ENCODE measurements at regions not wholly inside any gene's neighbourhood (a gene's known extent, or its start where the extent isn't known, plus 50 kb on each side); places are given as distances from the start of the nearest gene placed in this dataset.

GRCh38 chr18:39647627-39648534, 2082.3 kb upstream of the CELF4 start:
- Mint-ChIP-seq H3K27ac (no peak overlapping the region), H3K36me3 (no peaks in the 10 kb centered on the region), H3K4me1 (no peaks in the 10 kb centered on the region), H3K4me3 (no peak overlapping the region), H3K9me3 (peaks cover 15 to 21% of the 10 kb centered on the region in 2 donors), H3K27me3 (ENCODE audit: low read depth in 2 of 2) (no peaks in the 10 kb centered on the region)
- no peaks in the 10 kb centered on the region for H3K27me3 ChIP-seq (ENCODE audit: control insufficient read depth, insufficient read depth, low read length)
- DNase-seq (no peak), ATAC-seq (no peak)
- H3K4me1 ChIP-seq (ENCODE audit: control insufficient read depth, insufficient read depth, low read length) = no peaks in the 10 kb centered on the region
- intact Hi-C loops (cut with micrococcal nuclease) = no loop called here
- peaks cover 2% of the 10 kb centered on the region for H3K9me3 ChIP-seq (ENCODE audit: control insufficient read depth, insufficient read depth, low read length)
- no peaks in the 10 kb centered on the region for H3K36me3 ChIP-seq (ENCODE audit: control insufficient read depth, insufficient read depth, low read length)
- no peak for TF ChIP-seq CTCF (IDR thresholded peaks at IDR 0.05)
- no peak overlapping the region for H3K4me3 ChIP-seq (ENCODE audit: low read length)
- no peak overlapping the region for H3K27ac ChIP-seq (ENCODE audit: low read length)
- WGBS (ENCODE audit: insufficient coverage) = 60% methylated on average over 4 of the region's 4 CpGs

GRCh38 chr18:39638224-39638623, 2072.6 kb upstream of the CELF4 start:
- Histone ChIP-seq H3K27me3 (ENCODE audit: control insufficient read depth, insufficient read depth, low read length) (no peaks in the 10 kb centered on the region), H3K4me3 (ENCODE audit: low read length) (no peak overlapping the region), H3K4me1 (ENCODE audit: control insufficient read depth, insufficient read depth, low read length) (no peaks in the 10 kb centered on the region), H3K9me3 (ENCODE audit: control insufficient read depth, insufficient read depth, low read length) (peaks cover 2% of the 10 kb centered on the region), H3K27ac (ENCODE audit: low read length) (no peak overlapping the region), H3K36me3 (ENCODE audit: control insufficient read depth, insufficient read depth, low read length) (no peaks in the 10 kb centered on the region)
- H3K27ac Mint-ChIP-seq = no peak overlapping the region
- no peaks in the 10 kb centered on the region for H3K27me3 Mint-ChIP-seq (ENCODE audit: low read depth in 2 of 2)
- no peak for TF ChIP-seq CTCF (IDR thresholded peaks at IDR 0.05)
- WGBS (ENCODE audit: insufficient coverage) = no CpG with 5 or more reads among the region's 1 CpG
- intact Hi-C loops (cut with micrococcal nuclease) = no loop called here
- DNase-seq (no peak), ATAC-seq (no peak)
- H3K4me1 Mint-ChIP-seq = no peaks in the 10 kb centered on the region
- H3K4me3 Mint-ChIP-seq = no peak overlapping the region
- peaks cover 6 to 10% of the 10 kb centered on the region in 2 donors for H3K9me3 Mint-ChIP-seq
- H3K36me3 Mint-ChIP-seq = no peaks in the 10 kb centered on the region

- Mint-ChIP-seq H3K4me1 (no peaks in the 10 kb centered on the region), H3K27me3 (ENCODE audit: low read depth in 2 of 2) (no peaks in the 10 kb centered on the region)
- WGBS (ENCODE audit: insufficient coverage) = 95% methylated on average over 1 of the region's 1 CpG
These were observed 2071.3 kb upstream of the CELF4 start for GRCh38 chr18:39636931-39637330.

More at GRCh38 chr18:39636931-39637330, 2071.3 kb upstream of the CELF4 start:
- Mint-ChIP-seq H3K9me3 (peaks cover 6 to 10% of the 10 kb centered on the region in 2 donors), H3K27ac (no peak overlapping the region), H3K4me3 (no peak overlapping the region), H3K36me3 (no peaks in the 10 kb centered on the region)
- DNase-seq (no peak), ATAC-seq (no peak)
- intact Hi-C loops (cut with micrococcal nuclease) = no loop called here
- no peak for TF ChIP-seq CTCF (IDR thresholded peaks at IDR 0.05)
- H3K36me3 ChIP-seq (ENCODE audit: control insufficient read depth, insufficient read depth, low read length) = no peaks in the 10 kb centered on the region
- H3K4me1 ChIP-seq (ENCODE audit: control insufficient read depth, insufficient read depth, low read length) = no peaks in the 10 kb centered on the region
- H3K4me3 ChIP-seq (ENCODE audit: low read length) = no peak overlapping the region
- H3K27me3 ChIP-seq (ENCODE audit: control insufficient read depth, insufficient read depth, low read length) = no peaks in the 10 kb centered on the region
- peaks cover under 1% of the 10 kb centered on the region for H3K9me3 ChIP-seq (ENCODE audit: control insufficient read depth, insufficient read depth, low read length)
- no peak overlapping the region for H3K27ac ChIP-seq (ENCODE audit: low read length)
